OCI-LY7 (cell line): ENCODE measurements at regions not wholly inside any gene's neighbourhood (a gene's known extent, or its start where the extent isn't known, plus 50 kb on each side); places are given as distances from the start of the nearest gene placed in this dataset.

ENCODE experiments used
- EZH2phosphoT487 ChIP-seq: fragments of 200-600 bp; sonication (generic); IDR thresholded peaks from 2 replicates; pipeline ENCODE4 v1.6.1; 2018; ENCODE audit warnings: low read depth, borderline replicate concordance, mild to moderate bottlenecking, mixed run types, antibody characterized with exemption, low read length, moderate library complexity, mixed read lengths
- TF ChIP-seq, protein P1 (sequence below): fragments of 200-600 bp; sonication (generic); conservative IDR thresholded peaks from 2 replicates; pipeline ENCODE4 v1.5.1; 2014; ENCODE audit warnings: mild to moderate bottlenecking, antibody characterized with exemption, low read length, moderate library complexity, mixed read lengths

DNA sequence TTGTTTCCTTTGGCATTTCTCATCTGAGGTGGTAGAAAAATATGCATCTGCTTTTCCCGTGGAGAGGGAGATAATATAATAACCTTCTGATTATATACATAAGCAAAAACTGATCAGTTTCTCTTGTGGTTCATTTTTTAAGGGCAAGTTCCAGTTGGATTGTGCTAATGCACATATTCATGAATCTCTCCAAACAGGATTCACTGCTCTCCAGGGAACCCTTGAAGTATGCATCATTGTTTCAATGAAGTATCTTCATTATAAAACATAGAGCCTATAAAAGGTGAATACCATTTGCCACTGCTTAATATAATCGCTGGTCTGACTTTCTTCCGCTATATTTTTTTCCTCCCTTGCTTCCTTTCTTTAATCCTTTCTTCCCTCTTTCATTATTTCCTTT lies 384.7 kb downstream of the FIGN start:
- TF ChIP-seq, protein P1, sequence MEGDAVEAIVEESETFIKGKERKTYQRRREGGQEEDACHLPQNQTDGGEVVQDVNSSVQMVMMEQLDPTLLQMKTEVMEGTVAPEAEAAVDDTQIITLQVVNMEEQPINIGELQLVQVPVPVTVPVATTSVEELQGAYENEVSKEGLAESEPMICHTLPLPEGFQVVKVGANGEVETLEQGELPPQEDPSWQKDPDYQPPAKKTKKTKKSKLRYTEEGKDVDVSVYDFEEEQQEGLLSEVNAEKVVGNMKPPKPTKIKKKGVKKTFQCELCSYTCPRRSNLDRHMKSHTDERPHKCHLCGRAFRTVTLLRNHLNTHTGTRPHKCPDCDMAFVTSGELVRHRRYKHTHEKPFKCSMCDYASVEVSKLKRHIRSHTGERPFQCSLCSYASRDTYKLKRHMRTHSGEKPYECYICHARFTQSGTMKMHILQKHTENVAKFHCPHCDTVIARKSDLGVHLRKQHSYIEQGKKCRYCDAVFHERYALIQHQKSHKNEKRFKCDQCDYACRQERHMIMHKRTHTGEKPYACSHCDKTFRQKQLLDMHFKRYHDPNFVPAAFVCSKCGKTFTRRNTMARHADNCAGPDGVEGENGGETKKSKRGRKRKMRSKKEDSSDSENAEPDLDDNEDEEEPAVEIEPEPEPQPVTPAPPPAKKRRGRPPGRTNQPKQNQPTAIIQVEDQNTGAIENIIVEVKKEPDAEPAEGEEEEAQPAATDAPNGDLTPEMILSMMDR: no peak
- TF ChIP-seq EZH2phosphoT487: no peak
